HCT116 (cell line): ENCODE measurements at regions not wholly inside any gene's neighbourhood (a gene's known extent, or its start where the extent isn't known, plus 50 kb on each side); places are given as distances from the start of the nearest gene placed in this dataset.
"Not testable (repeated sequence)": the region's sequence is repeated elsewhere in the genome, so short reads cannot be mapped to it uniquely, and the experiment has no call there.

Source experiments
- ATAC-seq: fragments of 200-7000 bp; cut with Tn5 transposase; 2 replicates; pipeline ENCODE4 v1.9.1; 2020; ENCODE audit warnings: mild to moderate bottlenecking, moderate library complexity
- BruUV-seq: library from RNA; stranded (reverse); fragments of 400-500 nt; replicated peaks from 2 replicates; lab custom pipeline; 2021; lab: Mats Ljungman, UMichigan
- CTCF ChIA-PET: fragments of 300-600 bp; sonication (Branson Sonifier 250); formaldehyde crosslinking; loops from one replicate; lab custom pipeline; 2021; ENCODE audit warnings: antibody characterized with exemption; lab: Charles Lee
- POLR2A ChIA-PET: fragments of 300-600, 350-600 bp; sonication (Branson Sonifier 250); formaldehyde crosslinking; loops from one replicate; lab custom pipeline; 2021; ENCODE audit warnings: antibody characterized with exemption; lab: Charles Lee
- RAD21 ChIA-PET, 2 experiments: fragments of 300-600 bp; sonication (Branson Sonifier 250); formaldehyde crosslinking; loops; one replicate each; lab custom pipeline; 2023; ENCODE audit warnings: low total read pairs in 2 of 2; ENCODE audit not compliant: uncharacterized antibody in 2 of 2, unreplicated experiment in 2 of 2, low non-redundant PET in 1 of 2; lab: Charles Lee
- DNase-seq: peaks from one replicate; pipeline ENCODE4 v3.0.0-alpha.2; 2010; ENCODE audit warnings: low read depth, low spot score
- H2AFZ ChIP-seq: fragments of 200-600 bp; shearing (Covaris generic), sonication (generic); 2 replicates; pipeline ENCODE4 v1.6.1; 2017; ENCODE audit warnings: low read depth, mixed run types, mixed read lengths, antibody characterized with exemption, low read length; ENCODE audit not compliant: poor library complexity, severe bottlenecking
- H3K27ac ChIP-seq: 2 replicates; pipeline ENCODE4 v1.5.1; 2012; ENCODE audit warnings: low read depth, low read length
- H3K27me3 ChIP-seq: fragments of 200-600 bp; sonication (generic); 2 replicates; pipeline ENCODE4 v1.6.1; 2016; ENCODE audit warnings: mixed run types, low read length, mixed read lengths; ENCODE audit not compliant: insufficient read depth
- H3K36me3 ChIP-seq, 2 experiments: fragments of 200-500 bp in 1 of 2; fragments of 200-600 bp in 1 of 2; sonication (Bioruptor generic) in 1 of 2; sonication (generic) in 1 of 2; 2 replicates each; pipeline versions ENCODE4 v1.5.1 to v1.6.1; 2014 to 2016; ENCODE audit warnings: low read length in 2 of 2, inconsistent platforms in 1 of 2, mixed read lengths in 1 of 2, mixed run types in 1 of 2; ENCODE audit not compliant: insufficient read depth in 2 of 2, control insufficient read depth in 1 of 2
- H3K4me1 ChIP-seq, 2 experiments: fragments of 200-600 bp in 1 of 2; sonication (generic) in 1 of 2; 2 replicates each; pipeline versions ENCODE4 v1.5.1 to v1.6.1; 2012 to 2017; ENCODE audit warnings: low read length in 2 of 2, inconsistent platforms in 1 of 2, mild to moderate bottlenecking in 1 of 2, mixed read lengths in 1 of 2, mixed run types in 1 of 2, moderate library complexity in 1 of 2; ENCODE audit not compliant: insufficient read depth in 2 of 2, control insufficient read depth in 1 of 2
- H3K4me2 ChIP-seq: fragments of 200-600 bp; sonication (generic); 2 replicates; pipeline ENCODE4 v1.6.1; 2017; ENCODE audit warnings: mixed run types, low read length, mixed read lengths
- H3K4me3 ChIP-seq, 2 experiments: fragments of 200-600 bp in 1 of 2; sonication (generic) in 1 of 2; replicated peaks in 1 of 2; 2 replicates each; pipeline ENCODE4 v1.5.1; 2011 to 2016; ENCODE audit warnings: low read length in 2 of 2, control low read depth in 1 of 2, low read depth in 1 of 2, mild to moderate bottlenecking in 1 of 2, mixed read lengths in 1 of 2, mixed run types in 1 of 2
- H3K79me2 ChIP-seq: fragments of 200-600 bp; sonication (generic); 2 replicates; pipeline ENCODE4 v1.6.1; 2017; ENCODE audit warnings: mild to moderate bottlenecking, mixed run types, low read length, moderate library complexity, mixed read lengths; ENCODE audit not compliant: insufficient read depth
- H3K9ac ChIP-seq: fragments of 200-600 bp; sonication (generic); 2 replicates; pipeline ENCODE4 v1.6.1; 2016; ENCODE audit warnings: low read length, mixed read lengths
- H3K9me2 ChIP-seq: fragments of 200-600 bp; sonication (generic), shearing (Covaris generic); 2 replicates; pipeline ENCODE4 v1.6.1; 2017; ENCODE audit warnings: mixed run types, mild to moderate bottlenecking, moderate library complexity; ENCODE audit not compliant: insufficient read depth
- H3K9me3 ChIP-seq, 2 experiments: fragments of 200-500 bp in 1 of 2; fragments of 200-600 bp in 1 of 2; sonication (Bioruptor generic) in 1 of 2; sonication (generic) in 1 of 2; 2 replicates each; pipeline ENCODE4 v1.6.1; 2014 to 2017; ENCODE audit warnings: low read length in 2 of 2, mixed read lengths in 2 of 2, inconsistent platforms in 1 of 2, low read depth in 1 of 2, mild to moderate bottlenecking in 1 of 2, mixed run types in 1 of 2, moderate library complexity in 1 of 2; ENCODE audit not compliant: control insufficient read depth in 1 of 2, insufficient read depth in 1 of 2
- H4K20me1 ChIP-seq: fragments of 200-600 bp; sonication (generic), shearing (Covaris generic); 2 replicates; pipeline ENCODE4 v1.6.1; 2017; ENCODE audit warnings: mixed run types, mild to moderate bottlenecking, moderate library complexity; ENCODE audit not compliant: insufficient read depth
- EZH2 ChIP-seq: fragments of 200-600 bp; sonication (generic); IDR thresholded peaks from 2 replicates; pipeline ENCODE4 v1.6.1; 2017; ENCODE audit warnings: antibody characterized with exemption, mixed run types
- FOSL1 ChIP-seq: IDR thresholded peaks from 2 replicates; pipeline ENCODE4 v1.6.1; 2012; ENCODE audit warnings: low read depth
- MAX ChIP-seq: IDR thresholded peaks from 2 replicates; pipeline ENCODE4 v1.6.1; 2012
- POLR2A ChIP-seq: IDR thresholded peaks from 2 replicates; pipeline ENCODE4 v1.7.0; 2011; ENCODE audit warnings: borderline replicate concordance; ENCODE audit not compliant: insufficient read depth, insufficient read length; ENCODE audit errors: extremely low read depth
- POLR2AphosphoS5 ChIP-seq: IDR thresholded peaks from 2 replicates; pipeline ENCODE4 v1.6.1; 2011; ENCODE audit warnings: mild to moderate bottlenecking, low read depth, low read length, moderate library complexity
- SRF ChIP-seq: IDR thresholded peaks from 2 replicates; pipeline ENCODE4 v1.6.1; 2012; ENCODE audit warnings: low read depth
- ZNF274 ChIP-seq: fragments of 200-500 bp; sonication (Bioruptor generic); IDR thresholded peaks from 2 replicates; pipeline ENCODE4 v1.6.1; 2014; ENCODE audit warnings: mild to moderate bottlenecking, low read depth, low read length, inconsistent platforms
- intact Hi-C: fragments of 100-400 bp; cut with micrococcal nuclease; formaldehyde crosslinking; loops from 2 replicates; pipeline ENCODE4 v1.10.0; 2022

- H4K20me1 ChIP-seq = no peaks in the 10 kb centered on the region
- intact Hi-C loops = no loop called here
- no peaks in the 10 kb centered on the region for H3K27me3 ChIP-seq
- no peaks in the 10 kb centered on the region for H3K79me2 ChIP-seq
- no peak for TF ChIP-seq MAX
- H2AFZ ChIP-seq = no peak overlapping the region
- no peaks in the 10 kb centered on the region for H3K4me1 ChIP-seq
- CTCF ChIA-PET = no interaction called here
- ATAC-seq = no peak
- no peak for DNase-seq
- H3K9me3 ChIP-seq = peaks cover 6 to 9% of the 10 kb centered on the region in 2 experiments; a peak in 2 of 4 replicates
- RAD21 ChIA-PET = no interaction called here
- no peak overlapping the region for H3K4me2 ChIP-seq
- H3K9me2 ChIP-seq = no peaks in the 10 kb centered on the region
- no peak overlapping the region for H3K9ac ChIP-seq
- POLR2A ChIA-PET = no interaction called here
- H3K4me3 ChIP-seq = no peak overlapping the region
- H3K27ac ChIP-seq = no peak overlapping the region
- no peaks in the 10 kb centered on the region for H3K36me3 ChIP-seq
- BruUV-seq = no TSS peak
These were observed 142.3 kb upstream of the LRRTM4 start for GRCh38 chr2:77664491-77664890.

- Histone ChIP-seq H3K79me2 (no peaks in the 10 kb centered on the region), H3K9me2 (no peaks in the 10 kb centered on the region), H3K27ac (no peak overlapping the region)
- intact Hi-C loops = no loop called here
- no TSS peak for BruUV-seq
- TF ChIP-seq POLR2AphosphoS5 = no peak
- TF ChIP-seq MAX = no peak
- no peak for TF ChIP-seq FOSL1
- no peak for TF ChIP-seq EZH2
- no peak for TF ChIP-seq SRF
- TF ChIP-seq ZNF274 = no peak
- no peak for TF ChIP-seq POLR2A
- TF ChIP-seq, all 23 proteins: peak for 0
- ATAC-seq (no peak), DNase-seq (no peak)
- Histone ChIP-seq H3K27me3 (no peaks in the 10 kb centered on the region), H3K4me2 (no peak overlapping the region), H3K9ac (no peak overlapping the region), H3K4me1 (no peaks in the 10 kb centered on the region), H4K20me1 (no peaks in the 10 kb centered on the region), H3K36me3 (no peaks in the 10 kb centered on the region), H3K9me3 (peaks cover 6 to 9% of the 10 kb centered on the region in 2 experiments; a peak in 2 of 4 replicates), H2AFZ (no peak overlapping the region), H3K4me3 (no peak overlapping the region)
- ChIA-PET RAD21 (no interaction called here), CTCF (no interaction called here), POLR2A (no interaction called here)
These were observed 144.2 kb upstream of the LRRTM4 start for GRCh38 chr2:77666251-77666980.

GRCh38 chr2:77684543-77685319 lies 162.6 kb upstream of the LRRTM4 start:
- H3K27me3 ChIP-seq, H4K20me1 ChIP-seq, RAD21 ChIA-PET, POLR2A ChIA-PET, H2AFZ ChIP-seq, ATAC-seq, H3K9me3 ChIP-seq, CTCF ChIA-PET, H3K9me2 ChIP-seq, H3K36me3 ChIP-seq, H3K4me1 ChIP-seq, H3K4me3 ChIP-seq, DNase-seq, H3K79me2 ChIP-seq, intact Hi-C loops, H3K27ac ChIP-seq, H3K9ac ChIP-seq, H3K4me2 ChIP-seq, BruUV-seq: not testable (repeated sequence)
